Mesenchymal stem cell (in vitro differentiated cells and primary cell): ENCODE measurements at regions not wholly inside any gene's neighbourhood (a gene's known extent, or its start where the extent isn't known, plus 50 kb on each side); places are given as distances from the start of the nearest gene placed in this dataset.

Experiments used
- DNase-seq: peaks from one replicate; pipeline ENCODE4 v3.0.0-alpha.2; 2013
- H2AFZ ChIP-seq: one replicate; pipeline ENCODE4 v1.6.1; 2013; ENCODE audit warnings: low read depth, mild to moderate bottlenecking, control low read depth, inconsistent platforms, low read length, moderate library complexity
- H2AK5ac ChIP-seq: 2 replicates; pipeline ENCODE4 v1.6.1; 2013; ENCODE audit warnings: low read length, moderate library complexity, mild to moderate bottlenecking, inconsistent platforms; ENCODE audit not compliant: severe bottlenecking
- H2BK120ac ChIP-seq: one replicate; pipeline ENCODE4 v1.6.1; 2013; ENCODE audit warnings: low read depth, mild to moderate bottlenecking, inconsistent platforms, low read length, moderate library complexity
- H2BK12ac ChIP-seq, 2 experiments: one replicate each; pipeline ENCODE4 v1.6.1; 2013; ENCODE audit warnings: inconsistent platforms in 2 of 2, low read length in 2 of 2, mild to moderate bottlenecking in 2 of 2, moderate library complexity in 2 of 2, control low read depth in 1 of 2
- H2BK15ac ChIP-seq: one replicate; pipeline ENCODE4 v1.6.1; 2013; ENCODE audit warnings: mild to moderate bottlenecking, low read depth, inconsistent platforms; ENCODE audit not compliant: poor library complexity, severe bottlenecking
- H2BK5ac ChIP-seq: 2 replicates; pipeline ENCODE4 v1.6.1; 2013; ENCODE audit warnings: low read depth, mild to moderate bottlenecking, low read length, control low read depth, inconsistent platforms; ENCODE audit not compliant: poor library complexity, severe bottlenecking
- H3K14ac ChIP-seq, 2 experiments: one replicate each; pipeline ENCODE4 v1.6.1; 2013; ENCODE audit warnings: inconsistent platforms in 2 of 2, low read length in 2 of 2, control low read depth in 1 of 2, mild to moderate bottlenecking in 1 of 2, moderate library complexity in 1 of 2
- H3K18ac ChIP-seq, 2 experiments: one replicate each; pipeline ENCODE4 v1.6.1; 2013; ENCODE audit warnings: inconsistent platforms in 2 of 2, low read length in 2 of 2, control low read depth in 1 of 2, low read depth in 1 of 2, mild to moderate bottlenecking in 1 of 2
- H3K23ac ChIP-seq, 2 experiments: one replicate each; pipeline ENCODE4 v1.6.1; 2013; ENCODE audit warnings: inconsistent platforms in 2 of 2, low read length in 2 of 2, mild to moderate bottlenecking in 2 of 2, moderate library complexity in 2 of 2, control low read depth in 1 of 2
- H3K27ac ChIP-seq: 2 replicates; pipeline ENCODE4 v1.5.1; 2013; ENCODE audit warnings: mild to moderate bottlenecking, moderate library complexity, low read length, control low read depth, inconsistent platforms; ENCODE audit not compliant: poor library complexity, severe bottlenecking
- H3K27me3 ChIP-seq, 2 experiments: 2 replicates each; pipeline versions ENCODE4 v1.6.1 to v1.7.0; 2013; ENCODE audit warnings: low read length in 2 of 2, mild to moderate bottlenecking in 2 of 2, moderate library complexity in 2 of 2, control low read depth in 1 of 2, inconsistent platforms in 1 of 2; ENCODE audit not compliant: control insufficient read depth in 1 of 2, insufficient read depth in 1 of 2
- H3K36me3 ChIP-seq, 2 experiments: 2 replicates each; pipeline versions ENCODE4 v1.6.1 to v1.7.0; 2013; ENCODE audit warnings: low read length in 2 of 2, control low read depth in 1 of 2, inconsistent platforms in 1 of 2, low read depth in 1 of 2, mild to moderate bottlenecking in 1 of 2; ENCODE audit not compliant: insufficient read depth in 2 of 2, control insufficient read depth in 1 of 2
- H3K4ac ChIP-seq, 2 experiments: one replicate each; pipeline ENCODE4 v1.6.1; 2013; ENCODE audit warnings: inconsistent platforms in 2 of 2, low read length in 2 of 2, mild to moderate bottlenecking in 2 of 2, moderate library complexity in 2 of 2, control low read depth in 1 of 2, low read depth in 1 of 2
- H3K4me1 ChIP-seq: 2 replicates; pipeline ENCODE4 v1.6.1; 2013; ENCODE audit warnings: low read depth, low read length, control low read depth; ENCODE audit not compliant: control insufficient read depth, insufficient read depth
- H3K4me2 ChIP-seq: 2 replicates; pipeline ENCODE4 v1.6.1; 2013; ENCODE audit warnings: low read length, mild to moderate bottlenecking, inconsistent platforms; ENCODE audit not compliant: poor library complexity, severe bottlenecking
- H3K4me3 ChIP-seq, 2 experiments: 2 replicates each; pipeline versions ENCODE4 v1.5.1 to v1.7.0; 2013; ENCODE audit warnings: low read length in 2 of 2, mild to moderate bottlenecking in 2 of 2, control low read depth in 1 of 2, low read depth in 1 of 2; ENCODE audit not compliant: insufficient read depth in 1 of 2
- H3K79me1 ChIP-seq: replicated peaks from 2 replicates; pipeline ENCODE4 v1.6.1; 2013; ENCODE audit warnings: mild to moderate bottlenecking, control low read depth, low read length, inconsistent platforms; ENCODE audit not compliant: poor library complexity, severe bottlenecking
- H3K9ac ChIP-seq: 2 replicates; pipeline ENCODE4 v1.7.0; 2013; ENCODE audit warnings: mild to moderate bottlenecking, low read length, moderate library complexity
- H3K9me3 ChIP-seq: 2 replicates; pipeline ENCODE4 v1.7.0; 2013; ENCODE audit warnings: mild to moderate bottlenecking, low read length; ENCODE audit not compliant: control insufficient read depth
- H4K8ac ChIP-seq: one replicate; pipeline ENCODE4 v1.6.1; 2013; ENCODE audit warnings: inconsistent platforms, mild to moderate bottlenecking, low read length, moderate library complexity
- H4K91ac ChIP-seq: one replicate; pipeline ENCODE4 v1.6.1; 2013; ENCODE audit warnings: mild to moderate bottlenecking, low read length, inconsistent platforms
- WGBS: methylation state at CpG from one replicate; pipeline ENCODE4 v1.1.7; 2013; ENCODE audit warnings: mixed read lengths; 5-methylcytosine and 5-hydroxymethylcytosine counted together

DNA sequence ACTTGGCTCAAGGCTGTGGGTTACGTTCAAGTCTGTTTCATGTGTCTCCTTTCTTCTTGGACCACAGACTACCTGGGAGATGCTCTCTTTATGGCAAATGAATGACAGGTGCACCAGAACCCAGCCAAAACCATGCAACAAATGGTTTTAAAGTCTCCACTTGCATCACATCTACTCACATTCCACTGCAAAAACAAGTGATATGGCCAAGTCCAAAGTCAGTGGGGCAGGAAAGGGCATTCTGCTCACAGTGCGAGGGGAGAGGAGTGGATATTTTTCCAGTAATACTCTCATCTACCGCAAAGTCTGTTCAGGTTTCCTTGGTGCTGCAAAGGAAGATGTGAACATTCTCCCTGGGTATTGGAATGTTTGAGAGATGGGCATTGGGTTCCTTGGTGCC lies 120.5 kb downstream of the UCHL1 start:
- no peak overlapping the region for H4K8ac ChIP-seq
- H3K79me1 ChIP-seq, result no peaks in the 10 kb centered on the region
- no peak overlapping the region for H3K4ac ChIP-seq
- H3K23ac ChIP-seq, result no peak overlapping the region
- H3K18ac ChIP-seq, result no peak overlapping the region
- no peaks in the 10 kb centered on the region for H3K27me3 ChIP-seq
- H2BK12ac ChIP-seq, result no peak overlapping the region
- H2BK15ac ChIP-seq, result no peak overlapping the region
- H2AFZ ChIP-seq, result no peak overlapping the region
- no peak overlapping the region for H3K27ac ChIP-seq
- H2AK5ac ChIP-seq, result no peak overlapping the region
- H3K4me3 ChIP-seq, result no peak overlapping the region
- H3K36me3 ChIP-seq, result no peaks in the 10 kb centered on the region
- H3K4me1 ChIP-seq, result no peaks in the 10 kb centered on the region
- no peak overlapping the region for H3K9ac ChIP-seq
- DNase-seq, result no peak
- H3K9me3 ChIP-seq, result peaks cover 5% of the 10 kb centered on the region
- no peak overlapping the region for H2BK5ac ChIP-seq
- H3K14ac ChIP-seq, result no peak overlapping the region
- H3K4me2 ChIP-seq, result no peak overlapping the region
- no peak overlapping the region for H4K91ac ChIP-seq
- H2BK120ac ChIP-seq, result no peak overlapping the region
- 94% methylated on average over 3 of the region's 3 CpGs for WGBS

DNA sequence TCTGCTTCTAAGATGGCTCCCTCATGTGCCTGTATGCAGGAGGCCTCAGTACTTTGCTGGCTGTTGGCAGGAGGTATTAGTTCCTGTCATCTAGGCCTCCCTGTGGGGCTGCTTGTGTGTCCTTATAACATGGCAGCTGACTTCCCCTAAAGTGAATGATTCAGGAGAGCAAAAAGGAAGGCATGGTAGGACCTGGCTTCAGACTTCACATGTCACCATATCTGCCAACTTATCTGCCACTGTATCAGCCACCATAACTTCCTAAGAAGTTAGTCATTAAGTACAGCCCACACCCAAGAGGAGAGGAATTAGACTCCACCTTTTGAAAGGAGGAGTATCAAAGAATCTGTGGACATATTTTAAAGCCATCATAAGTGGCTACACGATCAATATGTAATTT lies 122.5 kb downstream of the UCHL1 start:
- Histone ChIP-seq H2BK5ac (no peak overlapping the region), H2BK120ac (no peak overlapping the region), H3K27ac (no peak overlapping the region), H3K36me3 (no peaks in the 10 kb centered on the region), H3K9me3 (peaks cover 5% of the 10 kb centered on the region), H3K14ac (no peak overlapping the region), H4K8ac (no peak overlapping the region), H3K4ac (no peak overlapping the region), H3K4me1 (no peaks in the 10 kb centered on the region), H4K91ac (no peak overlapping the region), H3K9ac (no peak overlapping the region), H3K4me2 (no peak overlapping the region), H3K18ac (no peak overlapping the region), H2BK12ac (no peak overlapping the region), H3K4me3 (no peak overlapping the region), H3K79me1 (no peaks in the 10 kb centered on the region), H3K23ac (no peak overlapping the region), H2BK15ac (no peak overlapping the region), H3K27me3 (no peaks in the 10 kb centered on the region), H2AK5ac (no peak overlapping the region), H2AFZ (no peak overlapping the region)
- WGBS, result no CpG with 5 or more reads among the region's 1 CpG
- no peak for DNase-seq

DNA sequence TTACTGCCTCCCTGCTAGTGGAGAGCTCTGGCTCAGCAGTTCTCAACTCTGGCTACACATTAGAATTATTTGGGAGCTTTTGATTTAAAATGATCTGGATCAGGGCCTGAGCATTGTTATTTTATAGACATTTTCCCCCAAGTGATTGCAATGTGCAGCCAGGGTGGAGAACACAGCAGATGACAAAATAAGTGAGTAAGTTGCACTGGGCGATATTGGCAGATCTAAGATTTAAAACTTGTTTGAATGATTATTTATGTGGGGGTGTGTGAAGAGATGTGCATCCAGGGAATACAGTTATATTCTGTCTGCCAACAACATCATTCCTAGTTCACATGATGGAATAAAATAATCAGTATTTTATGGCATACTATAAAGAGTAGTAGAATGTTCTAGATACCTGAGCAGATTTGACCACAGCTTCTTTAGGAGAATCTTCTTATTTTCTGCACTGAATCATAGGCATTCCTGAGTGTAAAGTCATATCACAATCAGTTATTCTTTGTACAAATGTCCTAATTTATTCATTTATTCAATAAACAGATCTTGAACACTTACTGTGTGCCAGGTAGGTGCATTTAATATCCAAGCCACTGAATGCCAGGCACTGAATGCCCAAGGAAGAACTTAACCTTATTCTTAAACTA lies 123.9 kb downstream of the UCHL1 start:
- WGBS, result 100% methylated on average over 1 of the region's 1 CpG
- no peak for DNase-seq
- Histone ChIP-seq H2BK15ac (no peak overlapping the region), H3K9ac (no peak overlapping the region), H3K36me3 (no peaks in the 10 kb centered on the region), H3K4me1 (no peaks in the 10 kb centered on the region), H3K4me2 (no peak overlapping the region), H3K9me3 (peaks cover 5% of the 10 kb centered on the region), H3K27me3 (no peaks in the 10 kb centered on the region), H2AFZ (no peak overlapping the region), H2AK5ac (no peak overlapping the region), H3K18ac (no peak overlapping the region), H3K4me3 (no peak overlapping the region), H4K8ac (no peak overlapping the region), H3K4ac (no peak overlapping the region), H2BK12ac (no peak overlapping the region), H3K14ac (no peak overlapping the region), H2BK5ac (no peak overlapping the region), H3K23ac (no peak overlapping the region), H2BK120ac (no peak overlapping the region), H3K27ac (no peak overlapping the region), H4K91ac (no peak overlapping the region), H3K79me1 (no peaks in the 10 kb centered on the region)

DNA sequence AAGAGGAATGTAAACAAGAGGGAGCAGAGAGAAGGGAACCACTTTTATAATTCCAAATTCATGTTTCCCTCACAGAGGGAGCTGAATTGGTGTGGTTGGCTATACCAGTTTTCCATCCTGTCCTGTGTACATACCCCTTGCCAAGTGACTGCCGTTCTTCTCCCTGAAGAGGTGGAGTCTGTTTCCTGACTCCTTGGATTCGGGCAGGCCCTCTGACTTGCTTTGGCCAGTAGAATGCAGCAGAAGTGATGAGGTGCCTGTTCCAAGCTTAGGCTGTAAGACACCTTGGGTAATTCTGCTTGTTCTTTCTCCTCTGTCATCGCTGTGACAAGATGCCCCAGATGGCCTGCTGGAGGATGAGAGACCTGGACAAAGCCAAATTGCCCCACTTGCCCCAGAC lies 124.7 kb downstream of the UCHL1 start:
- H4K91ac ChIP-seq, result no peak overlapping the region
- H3K27me3 ChIP-seq, result no peaks in the 10 kb centered on the region
- H3K4me2 ChIP-seq, result no peak overlapping the region
- no peak overlapping the region for H4K8ac ChIP-seq
- H2BK5ac ChIP-seq, result no peak overlapping the region
- no peak overlapping the region for H3K23ac ChIP-seq
- H3K4ac ChIP-seq, result no peak overlapping the region
- WGBS, result 97% methylated on average over 3 of the region's 3 CpGs
- no peak overlapping the region for H2BK120ac ChIP-seq
- no peak overlapping the region for H3K4me3 ChIP-seq
- no peak overlapping the region for H3K9ac ChIP-seq
- no peak overlapping the region for H2BK12ac ChIP-seq
- H3K79me1 ChIP-seq, result no peaks in the 10 kb centered on the region
- no peaks in the 10 kb centered on the region for H3K4me1 ChIP-seq
- no peak overlapping the region for H3K14ac ChIP-seq
- H3K27ac ChIP-seq, result no peak overlapping the region
- H3K9me3 ChIP-seq, result peaks cover 5% of the 10 kb centered on the region
- DNase-seq, result no peak
- no peak overlapping the region for H2AFZ ChIP-seq
- H3K18ac ChIP-seq, result no peak overlapping the region
- no peak overlapping the region for H2BK15ac ChIP-seq
- H3K36me3 ChIP-seq, result no peaks in the 10 kb centered on the region
- no peak overlapping the region for H2AK5ac ChIP-seq
